Smooth muscle cell (in vitro differentiated cells): ENCODE measurements at regions not wholly inside any gene's neighbourhood (a gene's known extent, or its start where the extent isn't known, plus 50 kb on each side); places are given as distances from the start of the nearest gene placed in this dataset.

Experiments
- DNase-seq: peaks from one replicate; lab custom pipeline; 2025; ENCODE audit not compliant: unreplicated experiment; lab: John Stamatoyannopoulos, UW
- H2AFZ ChIP-seq: fragments of 200-600 bp; sonication (generic); 2 replicates; pipeline ENCODE4 v1.6.0; 2016; ENCODE audit warnings: antibody characterized with exemption, low read depth, mild to moderate bottlenecking
- H3F3A ChIP-seq: fragments of 200-600 bp; sonication (generic); 2 replicates; pipeline ENCODE4 v1.6.0; 2017; ENCODE audit warnings: antibody characterized with exemption, low read depth
- H3K27ac ChIP-seq: fragments of 200-600 bp; sonication (generic); 2 replicates; pipeline ENCODE4 v1.5.1; 2016; ENCODE audit warnings: low read depth, mild to moderate bottlenecking
- H3K27me3 ChIP-seq: fragments of 200-600 bp; sonication (generic); 2 replicates; pipeline ENCODE4 v1.6.1; 2016; ENCODE audit warnings: low read depth, mild to moderate bottlenecking
- H3K36me3 ChIP-seq: fragments of 200-600 bp; sonication (generic); 2 replicates; pipeline ENCODE4 v1.5.1; 2016; ENCODE audit warnings: low read depth
- H3K4me1 ChIP-seq: fragments of 200-600 bp; sonication (generic); 2 replicates; pipeline ENCODE4 v1.5.1; 2016; ENCODE audit warnings: low read depth
- H3K4me2 ChIP-seq: fragments of 200-600 bp; sonication (generic); 2 replicates; pipeline ENCODE4 v1.6.0; 2016; ENCODE audit warnings: mild to moderate bottlenecking
- H3K4me3 ChIP-seq: fragments of 200-600 bp; sonication (generic); 2 replicates; pipeline ENCODE4 v1.5.1; 2016; ENCODE audit warnings: mild to moderate bottlenecking
- H3K79me2 ChIP-seq: fragments of 200-600 bp; sonication (generic); 2 replicates; pipeline ENCODE4 v1.6.0; 2016; ENCODE audit warnings: low read depth, mild to moderate bottlenecking
- H3K9ac ChIP-seq: fragments of 200-600 bp; sonication (generic); 2 replicates; pipeline ENCODE4 v1.6.0; 2016; ENCODE audit warnings: low read depth
- H3K9me3 ChIP-seq: fragments of 200-600 bp; sonication (generic); replicated peaks from 2 replicates; pipeline ENCODE4 v1.5.1; 2016; ENCODE audit warnings: low read depth
- H4K20me1 ChIP-seq: fragments of 200-600 bp; sonication (generic); 2 replicates; pipeline ENCODE4 v1.6.0; 2016; ENCODE audit warnings: low read depth
- WGBS: methylation state at CpG from one replicate; pipeline ENCODE4 v1.1.7; 2016; ENCODE audit warnings: low lambda C conversion rate; 5-methylcytosine and 5-hydroxymethylcytosine counted together
- TF ChIP-seq, protein P1 (sequence below): fragments of 200-600 bp; sonication (generic); IDR thresholded peaks from 2 replicates; pipeline ENCODE4 v1.5.1; 2017; ENCODE audit warnings: borderline replicate concordance, mild to moderate bottlenecking, antibody characterized with exemption; ENCODE audit not compliant: insufficient read depth, poor library complexity, severe bottlenecking

DNA sequence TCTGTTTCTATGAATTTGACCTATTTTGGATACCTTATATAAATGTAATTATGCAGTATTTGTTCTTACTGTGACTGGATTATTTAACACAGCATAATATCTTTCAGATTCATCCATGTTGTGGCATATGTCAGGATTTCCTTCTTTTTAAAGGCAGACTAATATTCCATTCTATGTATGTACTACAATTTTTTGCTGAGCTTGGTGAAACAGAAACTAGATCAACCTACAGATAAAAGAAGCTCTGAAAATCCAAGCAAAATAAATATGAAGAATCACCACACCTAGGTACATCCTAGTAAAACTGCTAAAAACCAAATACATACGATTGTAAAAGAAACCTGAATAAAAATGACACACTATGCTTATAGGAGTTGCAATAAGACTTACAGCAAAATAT, 300.5 kb downstream of the HTR7 start:
- H3K27me3 ChIP-seq: no peaks in the 10 kb centered on the region
- H3K4me2 ChIP-seq: no peak overlapping the region
- H2AFZ ChIP-seq: no peak overlapping the region
- H4K20me1 ChIP-seq: no peaks in the 10 kb centered on the region
- WGBS: 98% methylated on average over 1 of the region's 1 CpG
- TF ChIP-seq, protein P1, sequence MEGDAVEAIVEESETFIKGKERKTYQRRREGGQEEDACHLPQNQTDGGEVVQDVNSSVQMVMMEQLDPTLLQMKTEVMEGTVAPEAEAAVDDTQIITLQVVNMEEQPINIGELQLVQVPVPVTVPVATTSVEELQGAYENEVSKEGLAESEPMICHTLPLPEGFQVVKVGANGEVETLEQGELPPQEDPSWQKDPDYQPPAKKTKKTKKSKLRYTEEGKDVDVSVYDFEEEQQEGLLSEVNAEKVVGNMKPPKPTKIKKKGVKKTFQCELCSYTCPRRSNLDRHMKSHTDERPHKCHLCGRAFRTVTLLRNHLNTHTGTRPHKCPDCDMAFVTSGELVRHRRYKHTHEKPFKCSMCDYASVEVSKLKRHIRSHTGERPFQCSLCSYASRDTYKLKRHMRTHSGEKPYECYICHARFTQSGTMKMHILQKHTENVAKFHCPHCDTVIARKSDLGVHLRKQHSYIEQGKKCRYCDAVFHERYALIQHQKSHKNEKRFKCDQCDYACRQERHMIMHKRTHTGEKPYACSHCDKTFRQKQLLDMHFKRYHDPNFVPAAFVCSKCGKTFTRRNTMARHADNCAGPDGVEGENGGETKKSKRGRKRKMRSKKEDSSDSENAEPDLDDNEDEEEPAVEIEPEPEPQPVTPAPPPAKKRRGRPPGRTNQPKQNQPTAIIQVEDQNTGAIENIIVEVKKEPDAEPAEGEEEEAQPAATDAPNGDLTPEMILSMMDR: no peak
- H3K9ac ChIP-seq: no peak overlapping the region
- no peak overlapping the region for H3K4me3 ChIP-seq
- no peaks in the 10 kb centered on the region for H3K79me2 ChIP-seq
- H3K9me3 ChIP-seq: peaks cover 4% of the 10 kb centered on the region
- DNase-seq: no peak
- H3K4me1 ChIP-seq: peaks cover 6% of the 10 kb centered on the region
- H3F3A ChIP-seq: peaks cover 22% of the 10 kb centered on the region
- no peak overlapping the region for H3K27ac ChIP-seq
- H3K36me3 ChIP-seq: peaks cover 6% of the 10 kb centered on the region

- Histone ChIP-seq H3K9me3 (peaks cover 4% of the 10 kb centered on the region), H3K27me3 (no peaks in the 10 kb centered on the region), H3K9ac (no peak overlapping the region), H3K79me2 (no peaks in the 10 kb centered on the region), H4K20me1 (no peaks in the 10 kb centered on the region), H3K4me3 (no peak overlapping the region), H3K27ac (peak overlapping the region; percentile 40), H3K4me1 (peaks cover 6% of the 10 kb centered on the region), H3K4me2 (peak overlapping the region; percentile 57), H3F3A (peaks cover 27% of the 10 kb centered on the region), H3K36me3 (peaks cover 6% of the 10 kb centered on the region), H2AFZ (no peak overlapping the region)
- 25% methylated on average over 2 of the region's 2 CpGs for WGBS
- no peak for DNase-seq
- TF ChIP-seq, protein P1: no peak
Measured at GRCh38 chr10:90560331-90560730, 297.5 kb downstream of the HTR7 start.

GRCh38 chr10:90561666-90562065, 296.2 kb downstream of the HTR7 start:
- Histone ChIP-seq H3K36me3 (peaks cover 6% of the 10 kb centered on the region), H4K20me1 (no peaks in the 10 kb centered on the region), H3K27ac (peak overlapping the region; percentile 40), H3F3A (peaks cover 27% of the 10 kb centered on the region), H3K4me3 (no peak overlapping the region), H3K9me3 (peaks cover 4% of the 10 kb centered on the region), H3K27me3 (no peaks in the 10 kb centered on the region), H3K9ac (no peak overlapping the region), H3K79me2 (no peaks in the 10 kb centered on the region), H3K4me2 (peak overlapping the region; percentile 57), H3K4me1 (peaks cover 6% of the 10 kb centered on the region), H2AFZ (no peak overlapping the region)
- WGBS: 32% methylated on average over 4 of the region's 4 CpGs
- TF ChIP-seq, protein P1: no peak
- no peak for DNase-seq

DNA sequence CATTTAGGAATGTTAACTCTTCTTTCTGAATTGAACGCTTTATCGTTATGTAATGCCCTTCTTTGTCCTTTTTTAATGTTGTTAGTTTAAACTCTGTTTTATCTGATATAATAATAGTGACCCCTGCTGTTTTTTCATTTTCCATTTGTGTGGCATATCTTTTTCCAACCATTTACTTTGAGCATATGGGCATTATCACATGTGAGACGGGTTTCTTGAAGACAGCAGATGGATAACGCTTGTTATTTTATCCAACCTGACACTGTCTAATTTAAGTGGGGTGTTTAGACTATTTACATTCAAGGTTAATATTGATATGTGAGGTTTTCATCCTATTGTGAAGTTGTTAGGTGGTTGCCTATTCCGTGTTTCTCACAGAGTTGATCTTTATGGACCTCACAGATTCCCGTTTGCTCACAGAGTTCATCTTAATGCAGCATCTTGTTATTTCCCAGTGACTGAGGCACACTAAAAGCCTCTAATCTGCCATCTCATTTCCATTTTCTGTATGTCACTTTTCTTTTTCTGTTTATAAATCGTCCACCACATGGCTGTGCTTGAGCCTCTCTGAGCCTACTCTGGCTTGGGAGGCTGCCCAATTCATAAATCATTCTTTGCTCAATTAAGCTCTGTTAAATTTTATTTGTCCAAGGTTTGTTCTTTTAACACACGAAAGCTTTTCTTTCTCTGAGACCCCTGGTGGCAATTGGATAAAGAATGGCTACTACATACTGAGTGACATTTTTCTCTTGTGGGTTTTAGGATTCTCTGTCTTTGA, 286.2 kb downstream of the HTR7 start:
- Histone ChIP-seq H3K4me1 (no peaks in the 10 kb centered on the region), H3K4me3 (no peak overlapping the region), H3K4me2 (no peak overlapping the region), H3K79me2 (no peaks in the 10 kb centered on the region), H3K27me3 (no peaks in the 10 kb centered on the region), H3K36me3 (no peaks in the 10 kb centered on the region), H2AFZ (no peak overlapping the region), H3K27ac (no peak overlapping the region), H3K9ac (no peak overlapping the region), H3F3A (no peaks in the 10 kb centered on the region), H4K20me1 (no peaks in the 10 kb centered on the region), H3K9me3 (no peaks in the 10 kb centered on the region)
- no peak for DNase-seq
- TF ChIP-seq, protein P1: no peak
- WGBS: 76% methylated on average over 8 of the region's 8 CpGs
